ENCODE measurements at regions not wholly inside any gene's neighbourhood (a gene's known extent, or its start where the extent isn't known, plus 50 kb on each side); places are given as distances from the start of the nearest gene placed in this dataset.

- no peak for DNase-seq (ENCODE audit: low read depth, low spot score)
These were observed 388.0 kb upstream of the CDH8 start for GRCh38 chr16:62424206-62424605.

GRCh38 chr16:62408760-62409159, 372.5 kb upstream of the CDH8 start:
- DNase-seq (ENCODE audit: low read depth, low spot score), result peak; percentile 8

- DNase-seq (ENCODE audit: low read depth, low spot score), result no peak
These were observed 370.1 kb upstream of the CDH8 start for GRCh38 chr16:62406387-62406786.

GRCh38 chr16:62404842-62405611, 368.8 kb upstream of the CDH8 start:
- peak; percentile 50 for DNase-seq (ENCODE audit: low read depth, low spot score)

- peak; percentile 2 for DNase-seq (ENCODE audit: low read depth, low spot score)
These were observed 356.5 kb upstream of the CDH8 start for GRCh38 chr16:62392698-62393097.

GRCh38 chr16:62391940-62392339, 355.7 kb upstream of the CDH8 start:
- no peak for DNase-seq (ENCODE audit: low read depth, low spot score)

- DNase-seq (ENCODE audit: low read depth, low spot score), result no peak
These were observed 354.9 kb upstream of the CDH8 start for GRCh38 chr16:62391134-62391533.

GRCh38 chr16:62390214-62390613, 354.0 kb upstream of the CDH8 start:
- DNase-seq (ENCODE audit: low read depth, low spot score), result no peak

GRCh38 chr16:62386411-62386810, 350.2 kb upstream of the CDH8 start:
- no peak for DNase-seq (ENCODE audit: low read depth, low spot score)

- DNase-seq (ENCODE audit: low read depth, low spot score), result no peak
These were observed 347.7 kb upstream of the CDH8 start for GRCh38 chr16:62383941-62384340.

GRCh38 chr16:62370445-62370844, 334.2 kb upstream of the CDH8 start:
- no peak for DNase-seq (ENCODE audit: low read depth, low spot score)

- peak; percentile 3 for DNase-seq (ENCODE audit: low read depth, low spot score)
These were observed 327.3 kb upstream of the CDH8 start for GRCh38 chr16:62363501-62363900.

GRCh38 chr16:62353355-62353754, 317.1 kb upstream of the CDH8 start:
- no peak for DNase-seq (ENCODE audit: low read depth, low spot score)

GRCh38 chr16:62342216-62342615, 306.0 kb upstream of the CDH8 start:
- no peak for DNase-seq (ENCODE audit: low read depth, low spot score)

GRCh38 chr16:62335356-62335755, 299.1 kb upstream of the CDH8 start:
- DNase-seq (ENCODE audit: low read depth, low spot score), result no peak

- no peak for DNase-seq (ENCODE audit: low read depth, low spot score)
These were observed 285.4 kb upstream of the CDH8 start for GRCh38 chr16:62321606-62322005.

GRCh38 chr16:62298600-62298999, 262.4 kb upstream of the CDH8 start:
- no peak for DNase-seq (ENCODE audit: low read depth, low spot score)

- DNase-seq (ENCODE audit: low read depth, low spot score), result no peak
These were observed 258.2 kb upstream of the CDH8 start for GRCh38 chr16:62294213-62294972.

GRCh38 chr16:62288990-62289629, 252.9 kb upstream of the CDH8 start:
- DNase-seq (ENCODE audit: low read depth, low spot score), result no peak

GRCh38 chr16:62280506-62280905, 244.3 kb upstream of the CDH8 start:
- no peak for DNase-seq (ENCODE audit: low read depth, low spot score)

- no peak for DNase-seq (ENCODE audit: low read depth, low spot score)
These were observed 241.7 kb upstream of the CDH8 start for GRCh38 chr16:62277942-62278341.

- no peak for DNase-seq (ENCODE audit: low read depth, low spot score)
These were observed 240.4 kb upstream of the CDH8 start for GRCh38 chr16:62276637-62277036.

GRCh38 chr16:62272035-62272434, 235.8 kb upstream of the CDH8 start:
- no peak for DNase-seq (ENCODE audit: low read depth, low spot score)

All from ELF-1 (cell line).